Left colon (tissue), 2 donors: ENCODE measurements at regions not wholly inside any gene's neighbourhood (a gene's known extent, or its start where the extent isn't known, plus 50 kb on each side); places are given as distances from the start of the nearest gene placed in this dataset.
"Not testable (repeated sequence)": the region's sequence is repeated elsewhere in the genome, so short reads cannot be mapped to it uniquely, and the experiment has no call there.

Experiments
- ATAC-seq: fragments of 200-7000 bp; cut with Tn5 transposase; one replicate; pipeline ENCODE4 v1.9.1; 2020; ENCODE audit warnings: mild to moderate bottlenecking, moderate library complexity
- DNase-seq, 2 donors: peaks; one replicate each; pipeline ENCODE4 v3.0.0-alpha.2; 2020
- intact Hi-C, 2 donors: fragments of 100-400 bp; cut with DNase I in 1 of 2; cut with micrococcal nuclease in 1 of 2; formaldehyde crosslinking; loops; one replicate each; pipeline versions ENCODE4 v1.11.2 to v1.14.0; 2022; cut with DNase I, micrococcal nuclease
- donor health status: DM: no; HTN: no; CAD: no.
- donor health status: DM: yes; HTN: yes; CAD: no.

GRCh38 chr1:187999973-188000372 is 1171.2 kb downstream of the PLA2G4A start:
- DNase-seq (no peak), ATAC-seq (no peak)
- intact Hi-C loops = no loop called here

- DNase-seq, intact Hi-C loops, ATAC-seq: not testable (repeated sequence)
Measured at GRCh38 chr1:188003687-188004086, 1174.9 kb downstream of the PLA2G4A start.

- ATAC-seq = no peak
- intact Hi-C loops = no loop called here
- DNase-seq = no peak
Measured at GRCh38 chr1:188004849-188005248, 1176.1 kb downstream of the PLA2G4A start.

- intact Hi-C loops = no loop called here
- DNase-seq = no peak
- no peak for ATAC-seq
Measured at GRCh38 chr1:188006354-188006753, 1177.6 kb downstream of the PLA2G4A start.

- intact Hi-C loops, ATAC-seq, DNase-seq: not testable (repeated sequence)
Measured at GRCh38 chr1:188013222-188013849, 1184.6 kb downstream of the PLA2G4A start.

GRCh38 chr1:188017921-188018320 is 1189.2 kb downstream of the PLA2G4A start:
- no peak for DNase-seq
- ATAC-seq = no peak
- intact Hi-C loops = no loop called here

GRCh38 chr1:188022661-188023060 is 1193.9 kb downstream of the PLA2G4A start:
- no peak for DNase-seq
- intact Hi-C loops = no loop called here
- ATAC-seq = no peak

GRCh38 chr1:188023206-188023605 is 1194.5 kb downstream of the PLA2G4A start:
- no peak for ATAC-seq
- intact Hi-C loops = no loop called here
- no peak for DNase-seq

GRCh38 chr1:188027613-188028012 is 1198.9 kb downstream of the PLA2G4A start:
- ATAC-seq = no peak
- DNase-seq = no peak
- intact Hi-C loops = no loop called here

GRCh38 chr1:188037572-188037971 is 1208.8 kb downstream of the PLA2G4A start:
- ATAC-seq, DNase-seq, intact Hi-C loops: not testable (repeated sequence)

GRCh38 chr1:188043536-188044245 is 1214.9 kb downstream of the PLA2G4A start:
- intact Hi-C loops = no loop called here

GRCh38 chr1:188050250-188050649 is 1221.5 kb downstream of the PLA2G4A start:
- DNase-seq (no peak), ATAC-seq (no peak)
- intact Hi-C loops = no loop called here

More at GRCh38 chr1:188043536-188044245, 1214.9 kb downstream of the PLA2G4A start:
- DNase-seq (no peak), ATAC-seq (no peak)

GRCh38 chr1:188056011-188056410 is 1227.3 kb downstream of the PLA2G4A start:
- ATAC-seq (no peak), DNase-seq (no peak)
- intact Hi-C loops = no loop called here

GRCh38 chr1:188058801-188059200 is 1230.1 kb downstream of the PLA2G4A start:
- ATAC-seq = no peak
- DNase-seq = no peak
- intact Hi-C loops = no loop called here

- ATAC-seq (no peak), DNase-seq (no peak)
- intact Hi-C loops = no loop called here
Measured at GRCh38 chr1:188061881-188062280, 1233.1 kb downstream of the PLA2G4A start.

GRCh38 chr1:188062456-188062855 is 1233.7 kb downstream of the PLA2G4A start:
- ATAC-seq (no peak), DNase-seq (no peak)
- intact Hi-C loops = no loop called here

GRCh38 chr1:188065917-188066316 is 1237.2 kb downstream of the PLA2G4A start:
- ATAC-seq = no peak
- intact Hi-C loops = no loop called here
- no peak for DNase-seq

GRCh38 chr1:188070848-188071247 is 1242.1 kb downstream of the PLA2G4A start:
- intact Hi-C loops = no loop called here
- ATAC-seq (no peak), DNase-seq (no peak)

GRCh38 chr1:188089015-188089414 is 1260.3 kb downstream of the PLA2G4A start:
- ATAC-seq (no peak), DNase-seq (no peak)
- intact Hi-C loops = no loop called here

GRCh38 chr1:188089461-188089860 is 1260.7 kb downstream of the PLA2G4A start:
- DNase-seq (no peak), ATAC-seq (no peak)
- intact Hi-C loops = no loop called here

GRCh38 chr1:188096521-188096920 is 1267.8 kb downstream of the PLA2G4A start:
- intact Hi-C loops = no loop called here
- ATAC-seq (no peak), DNase-seq (no peak)
